T1000 (cell line): ENCODE measurements at regions not wholly inside any gene's neighbourhood (a gene's known extent, or its start where the extent isn't known, plus 50 kb on each side); places are given as distances from the start of the nearest gene placed in this dataset.
"Not testable (repeated sequence)": the region's sequence is repeated elsewhere in the genome, so short reads cannot be mapped to it uniquely, and the experiment has no call there.

ENCODE experiments used
- DNase-seq: peaks from one replicate; lab custom pipeline; 2025; ENCODE audit warnings: mixed read lengths; lab: John Stamatoyannopoulos, UW

- no peak for DNase-seq
Measured at GRCh38 chr1:166490437-166490991, 323.7 kb upstream of the FAM78B start.

- not testable (repeated sequence) for DNase-seq
Measured at GRCh38 chr1:166493765-166494164, 327.0 kb upstream of the FAM78B start.

GRCh38 chr1:166507347-166507746 lies 331.9 kb upstream of the POGK start:
- DNase-seq = no peak

- DNase-seq = peak; percentile 15
Measured at GRCh38 chr1:166511761-166512160, 327.5 kb upstream of the POGK start.

- no peak for DNase-seq
Measured at GRCh38 chr1:166514067-166514466, 325.2 kb upstream of the POGK start.

GRCh38 chr1:166527752-166528151 lies 311.5 kb upstream of the POGK start:
- DNase-seq = no peak

GRCh38 chr1:166538646-166539045 lies 300.6 kb upstream of the POGK start:
- no peak for DNase-seq

- no peak for DNase-seq
Measured at GRCh38 chr1:166544036-166544435, 295.2 kb upstream of the POGK start.

- no peak for DNase-seq
Measured at GRCh38 chr1:166544561-166544960, 294.7 kb upstream of the POGK start.

GRCh38 chr1:166552706-166553105 lies 286.6 kb upstream of the POGK start:
- no peak for DNase-seq

GRCh38 chr1:166570954-166571353 lies 268.3 kb upstream of the POGK start:
- DNase-seq = no peak

- no peak for DNase-seq
Measured at GRCh38 chr1:166573199-166573598, 266.1 kb upstream of the POGK start.

- no peak for DNase-seq
Measured at GRCh38 chr1:166579557-166580501, 259.4 kb upstream of the POGK start.

- DNase-seq = no peak
Measured at GRCh38 chr1:166588741-166589140, 250.5 kb upstream of the POGK start.

- no peak for DNase-seq
Measured at GRCh38 chr1:166590161-166590560, 249.1 kb upstream of the POGK start.

GRCh38 chr1:166594646-166595045 lies 244.6 kb upstream of the POGK start:
- DNase-seq = no peak

GRCh38 chr1:166597516-166597915 lies 241.8 kb upstream of the POGK start:
- no peak for DNase-seq

GRCh38 chr1:166600574-166600973 lies 238.7 kb upstream of the POGK start:
- DNase-seq = no peak

GRCh38 chr1:166601650-166602278 lies 237.5 kb upstream of the POGK start:
- DNase-seq = no peak

- DNase-seq = not testable (repeated sequence)
Measured at GRCh38 chr1:166602801-166603200, 236.5 kb upstream of the POGK start.

GRCh38 chr1:166603296-166603695 lies 236.0 kb upstream of the POGK start:
- DNase-seq = no peak

- no peak for DNase-seq
Measured at GRCh38 chr1:166605137-166605536, 234.1 kb upstream of the POGK start.

GRCh38 chr1:166612886-166613285 lies 226.4 kb upstream of the POGK start:
- DNase-seq = no peak
